CD14-positive monocyte (primary cell): ENCODE measurements at regions not wholly inside any gene's neighbourhood (a gene's known extent, or its start where the extent isn't known, plus 50 kb on each side); places are given as distances from the start of the nearest gene placed in this dataset.

ENCODE experiments used
- DNase-seq, 3 donors: peaks; one replicate each; pipeline ENCODE4 v3.0.0-alpha.2; 2011 to 2022
- H2AFZ ChIP-seq: 2 replicates; pipeline ENCODE4 v1.6.0; 2012; ENCODE audit warnings: mild to moderate bottlenecking, low read depth, low read length, inconsistent platforms; ENCODE audit not compliant: insufficient read depth, poor library complexity, severe bottlenecking
- H3K27ac ChIP-seq, 2 donors: 1 replicate in 1 of 2; 2 replicates in 1 of 2; pipeline ENCODE4 v1.5.1; 2012 to 2013; ENCODE audit warnings: low read length in 2 of 2, control low read depth in 1 of 2, inconsistent platforms in 1 of 2, low read depth in 1 of 2, mild to moderate bottlenecking in 1 of 2
- H3K27me3 ChIP-seq, 2 donors: one replicate each; pipeline versions ENCODE4 v1.6.0 to v1.6.1; 2011 to 2013; ENCODE audit warnings: low read length in 2 of 2; ENCODE audit not compliant: control insufficient read depth in 2 of 2, insufficient read depth in 2 of 2
- H3K36me3 ChIP-seq, 2 donors: replicated peaks in 1 of 2; 1 replicate in 1 of 2; 2 replicates in 1 of 2; pipeline versions ENCODE4 v1.5.1 to v1.6.1; 2012 to 2013; ENCODE audit warnings: low read length in 2 of 2, control low read depth in 1 of 2, inconsistent platforms in 1 of 2, mild to moderate bottlenecking in 1 of 2; ENCODE audit not compliant: insufficient read depth in 2 of 2, control insufficient read depth in 1 of 2
- H3K4me1 ChIP-seq, 2 donors: 1 replicate in 1 of 2; 2 replicates in 1 of 2; pipeline versions ENCODE4 v1.5.1 to v1.6.1; 2012 to 2013; ENCODE audit warnings: low read length in 2 of 2, control low read depth in 1 of 2, inconsistent platforms in 1 of 2, mild to moderate bottlenecking in 1 of 2, moderate library complexity in 1 of 2; ENCODE audit not compliant: insufficient read depth in 2 of 2, control insufficient read depth in 1 of 2
- H3K4me2 ChIP-seq: replicated peaks from 2 replicates; pipeline ENCODE3; 2012; ENCODE audit warnings: low read length, moderate library complexity, mild to moderate bottlenecking; ENCODE audit not compliant: poor library complexity, severe bottlenecking; ENCODE audit errors: extremely low read depth
- H3K4me3 ChIP-seq, 3 experiments: fragments of 200-600 bp in 1 of 3; sonication (generic) in 1 of 3; replicated peaks in 1 of 3; 1 replicate in 2 of 3; 2 replicates in 1 of 3; pipeline ENCODE4 v1.5.1; 2011 to 2013; ENCODE audit warnings: low read length in 3 of 3, mild to moderate bottlenecking in 3 of 3, control low read depth in 2 of 3, low read depth in 2 of 3, inconsistent platforms in 1 of 3, moderate library complexity in 1 of 3
- H3K79me2 ChIP-seq: 2 replicates; pipeline ENCODE4 v1.6.0; 2012; ENCODE audit warnings: mild to moderate bottlenecking, control low read depth, inconsistent platforms, low read length, moderate library complexity; ENCODE audit not compliant: insufficient read depth
- H3K9ac ChIP-seq: 2 replicates; pipeline ENCODE4 v1.6.0; 2017; ENCODE audit warnings: low read length, mild to moderate bottlenecking; ENCODE audit not compliant: insufficient read depth, poor library complexity, severe bottlenecking
- H3K9me3 ChIP-seq, 2 donors: replicated peaks in 1 of 2; 1 replicate in 1 of 2; 2 replicates in 1 of 2; pipeline versions ENCODE4 v1.5.1 to v1.6.1; 2012 to 2013; ENCODE audit warnings: low read length in 2 of 2, control low read depth in 1 of 2; ENCODE audit not compliant: control insufficient read depth in 1 of 2, insufficient read depth in 1 of 2
- H4K20me1 ChIP-seq: 2 replicates; pipeline ENCODE4 v1.6.0; 2012; ENCODE audit warnings: mild to moderate bottlenecking, low read length, control low read depth, moderate library complexity; ENCODE audit not compliant: insufficient read depth
- H3K27ac Mint-ChIP-seq, 7 donors: one replicate each; pipeline ENCODE4 v1.8.0; 2020; ENCODE audit warnings: mild to moderate bottlenecking in 7 of 7, mixed read lengths in 7 of 7, moderate library complexity in 6 of 7, inconsistent platforms in 2 of 7
- H3K27me3 Mint-ChIP-seq, 3 donors: one replicate each; pipeline ENCODE4 v1.8.0; 2021 to 2022; ENCODE audit warnings: low read depth in 3 of 3, mild to moderate bottlenecking in 3 of 3, mixed read lengths in 3 of 3, moderate library complexity in 3 of 3, inconsistent platforms in 1 of 3
- H3K36me3 Mint-ChIP-seq, 2 donors: one replicate each; pipeline ENCODE4 v1.8.0; 2020; ENCODE audit warnings: mixed read lengths in 2 of 2, inconsistent platforms in 1 of 2, mild to moderate bottlenecking in 1 of 2
- H3K4me1 Mint-ChIP-seq: one replicate; pipeline ENCODE4 v1.8.0; 2020; ENCODE audit warnings: mild to moderate bottlenecking, mixed read lengths
- H3K4me3 Mint-ChIP-seq, 2 donors: one replicate each; pipeline ENCODE4 v1.8.0; 2020; ENCODE audit warnings: mild to moderate bottlenecking in 2 of 2, mixed read lengths in 2 of 2, moderate library complexity in 1 of 2
- H3K9me3 Mint-ChIP-seq, 7 donors: one replicate each; pipeline ENCODE4 v1.8.0; 2020 to 2022; ENCODE audit warnings: mixed read lengths in 7 of 7, mild to moderate bottlenecking in 6 of 7, moderate library complexity in 6 of 7, inconsistent platforms in 2 of 7
- WGBS: methylation state at CpG from one replicate; pipeline ENCODE4 v1.1.5; 2013; ENCODE audit warnings: missing lambda C conversion rate; ENCODE audit not compliant: insufficient coverage; 5-methylcytosine and 5-hydroxymethylcytosine counted together
- intact Hi-C, 2 donors: fragments of 100-400 bp; cut with micrococcal nuclease; formaldehyde crosslinking; loops; one replicate each; pipeline versions ENCODE4 v1.15.0 to v1.15.1; 2023
- TF ChIP-seq, protein P1 (sequence below): fragments of 200-600 bp; IDR thresholded peaks from one replicate; pipeline ENCODE4 v1.8.0; 2022; ENCODE audit warnings: antibody characterized with exemption, mild to moderate bottlenecking

DNA sequence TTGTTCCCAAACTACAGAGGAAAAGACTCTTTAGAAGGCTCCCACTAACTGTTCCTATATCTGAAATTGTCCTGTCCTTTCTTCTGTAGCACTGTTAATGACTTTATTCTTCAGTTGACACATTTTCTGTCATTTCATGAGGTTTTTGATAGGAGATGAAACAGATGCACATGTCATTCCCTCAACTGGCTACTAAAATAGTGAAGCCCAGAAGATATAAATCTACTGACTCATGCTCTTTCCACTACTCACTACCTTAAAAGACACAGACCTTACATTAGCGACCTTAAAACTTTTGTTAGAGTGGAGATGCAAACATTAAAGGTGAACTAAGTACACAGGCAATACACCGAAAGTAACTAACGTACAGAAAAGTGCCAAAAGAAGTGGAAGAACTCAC, 59.5 kb upstream of the ANKS1B start:
- no peak overlapping the region for H3K27ac Mint-ChIP-seq
- Histone ChIP-seq H3K27me3 (no peaks in the 10 kb centered on the region), H2AFZ (no peak overlapping the region), H3K9ac (no peak overlapping the region), H3K4me1 (no peaks in the 10 kb centered on the region), H3K9me3 (no peaks in the 10 kb centered on the region), H4K20me1 (peaks cover 5% of the 10 kb centered on the region), H3K79me2 (no peaks in the 10 kb centered on the region), H3K4me3 (no peak overlapping the region), H3K36me3 (peaks cover 73 to 91% of the 10 kb centered on the region in 2 donors), H3K4me2 (no peak overlapping the region), H3K27ac (no peak overlapping the region)
- no peaks in the 10 kb centered on the region for H3K4me1 Mint-ChIP-seq
- H3K4me3 Mint-ChIP-seq = no peak overlapping the region
- H3K27me3 Mint-ChIP-seq = no peaks in the 10 kb centered on the region
- no CpG with 5 or more reads among the region's 3 CpGs for WGBS
- peaks cover 81 to 97% of the 10 kb centered on the region in 2 donors for H3K36me3 Mint-ChIP-seq
- peaks cover 0 to 3% (median 2%) of the 10 kb centered on the region in 7 donors for H3K9me3 Mint-ChIP-seq
- no peak for DNase-seq
- intact Hi-C loops = no loop called here
- TF ChIP-seq, protein P1, sequence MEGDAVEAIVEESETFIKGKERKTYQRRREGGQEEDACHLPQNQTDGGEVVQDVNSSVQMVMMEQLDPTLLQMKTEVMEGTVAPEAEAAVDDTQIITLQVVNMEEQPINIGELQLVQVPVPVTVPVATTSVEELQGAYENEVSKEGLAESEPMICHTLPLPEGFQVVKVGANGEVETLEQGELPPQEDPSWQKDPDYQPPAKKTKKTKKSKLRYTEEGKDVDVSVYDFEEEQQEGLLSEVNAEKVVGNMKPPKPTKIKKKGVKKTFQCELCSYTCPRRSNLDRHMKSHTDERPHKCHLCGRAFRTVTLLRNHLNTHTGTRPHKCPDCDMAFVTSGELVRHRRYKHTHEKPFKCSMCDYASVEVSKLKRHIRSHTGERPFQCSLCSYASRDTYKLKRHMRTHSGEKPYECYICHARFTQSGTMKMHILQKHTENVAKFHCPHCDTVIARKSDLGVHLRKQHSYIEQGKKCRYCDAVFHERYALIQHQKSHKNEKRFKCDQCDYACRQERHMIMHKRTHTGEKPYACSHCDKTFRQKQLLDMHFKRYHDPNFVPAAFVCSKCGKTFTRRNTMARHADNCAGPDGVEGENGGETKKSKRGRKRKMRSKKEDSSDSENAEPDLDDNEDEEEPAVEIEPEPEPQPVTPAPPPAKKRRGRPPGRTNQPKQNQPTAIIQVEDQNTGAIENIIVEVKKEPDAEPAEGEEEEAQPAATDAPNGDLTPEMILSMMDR = no peak

DNA sequence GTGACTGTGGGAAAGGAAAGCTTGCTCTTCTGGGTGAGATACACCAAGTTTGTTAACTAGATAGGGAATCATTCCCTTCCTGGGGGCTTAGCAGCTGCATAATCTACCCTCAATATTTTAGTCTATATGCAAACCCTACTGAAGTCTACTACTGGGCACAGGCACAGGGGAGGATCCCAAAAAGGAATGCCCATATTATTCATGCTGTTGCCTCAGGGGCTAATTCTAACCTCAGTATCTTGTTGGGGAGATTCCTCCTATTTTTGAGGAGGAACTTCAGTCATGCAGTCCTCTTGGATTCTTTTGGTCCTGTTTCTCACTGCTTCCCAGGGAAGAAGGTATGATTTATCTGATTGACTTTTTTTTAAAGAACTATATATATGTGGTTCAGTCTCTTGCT, 58.9 kb upstream of the ANKS1B start:
- Mint-ChIP-seq H3K27ac (no peak overlapping the region), H3K4me3 (no peak overlapping the region), H3K36me3 (peaks cover 78 to 95% of the 10 kb centered on the region in 2 donors), H3K27me3 (no peaks in the 10 kb centered on the region), H3K4me1 (no peaks in the 10 kb centered on the region), H3K9me3 (peaks cover 0 to 3% (median 2%) of the 10 kb centered on the region in 7 donors)
- no peak overlapping the region for H3K4me2 ChIP-seq
- peaks cover 71 to 91% of the 10 kb centered on the region in 2 donors for H3K36me3 ChIP-seq
- DNase-seq = no peak
- no peak overlapping the region for H3K9ac ChIP-seq
- TF ChIP-seq, protein P1 = no peak
- H3K4me3 ChIP-seq = no peak overlapping the region
- no peaks in the 10 kb centered on the region for H3K79me2 ChIP-seq
- intact Hi-C loops = no loop called here
- peaks cover 5% of the 10 kb centered on the region for H4K20me1 ChIP-seq
- no peaks in the 10 kb centered on the region for H3K27me3 ChIP-seq
- no peak overlapping the region for H3K27ac ChIP-seq
- no peaks in the 10 kb centered on the region for H3K4me1 ChIP-seq
- no peaks in the 10 kb centered on the region for H3K9me3 ChIP-seq
- H2AFZ ChIP-seq = no peak overlapping the region
